ENCODE measurements at regions not wholly inside any gene's neighbourhood (a gene's known extent, or its start where the extent isn't known, plus 50 kb on each side); places are given as distances from the start of the nearest gene placed in this dataset.

DNA sequence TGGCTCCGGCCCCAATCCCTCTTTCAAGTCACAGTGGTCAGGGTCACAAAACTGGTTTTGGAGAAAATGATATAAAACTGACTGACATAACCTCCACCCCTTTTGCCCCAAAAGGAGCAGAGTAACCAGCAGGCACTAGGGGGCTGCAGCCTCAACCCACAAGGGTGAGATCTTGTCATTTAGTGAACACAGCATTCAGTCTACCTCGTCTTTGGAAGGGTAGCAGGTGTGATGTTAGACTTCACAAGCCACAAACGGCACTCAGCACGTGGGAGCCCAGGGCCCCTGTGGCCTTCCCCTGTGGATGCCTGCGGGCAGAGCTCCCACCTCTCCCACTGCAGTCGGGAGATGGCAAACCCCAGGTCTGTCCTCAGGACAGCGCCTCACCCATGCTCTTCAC is 372.1 kb upstream of the MYT1L start:
- ATAC-seq (no peak), DNase-seq (ENCODE audit: low read depth, low spot score) (no peak), FAIRE-seq (no peak)
- H3K36me3 ChIP-seq (ENCODE audit: control insufficient read depth in 2 of 2, insufficient read depth in 2 of 2, low read length in 1 of 2), result no peaks in the 10 kb centered on the region
- intact Hi-C loops (cut with micrococcal nuclease; ENCODE audit: unreplicated experiment) (no loop called here), in situ Hi-C loops (cut with MboI) (no loop called here)
- H3K4me2 ChIP-seq (ENCODE audit: control insufficient read depth, insufficient read depth), result no peak overlapping the region
- ChIA-PET RAD21 (ENCODE audit: unreplicated experiment) (no interaction called here), CTCF (no interaction called here), POLR2A (no interaction called here), SMC1A (ENCODE audit: uncharacterized antibody, unreplicated experiment) (no interaction called here)
- no peaks in the 10 kb centered on the region for H3K4me1 ChIP-seq (ENCODE audit: control insufficient read depth, insufficient read depth, low read length)
- no TSS peak for BruUV-seq (replicated peaks)
- H3K4me3 ChIP-seq, result no peak overlapping the region
- no peak overlapping the region for H3K27ac ChIP-seq (ENCODE audit: control insufficient read depth, insufficient read depth)
- WGBS (ENCODE audit: insufficient coverage, insufficient replicate concordance, low lambda C conversion rate, missing lambda C conversion rate), result 23% methylated on average over 7 of the region's 7 CpGs
- no peaks in the 10 kb centered on the region for H3K79me2 ChIP-seq (ENCODE audit: control insufficient read depth, insufficient read depth, low read length)
- H3K9ac ChIP-seq (ENCODE audit: control insufficient read depth, insufficient read depth, low read length), result no peak overlapping the region
- H2AFZ ChIP-seq (ENCODE audit: control insufficient read depth, low read depth, low read length), result no peak overlapping the region
- no peaks in the 10 kb centered on the region for H4K20me1 ChIP-seq (ENCODE audit: control insufficient read depth, insufficient read depth)
- no peaks in the 10 kb centered on the region for H3K9me3 ChIP-seq (replicated peaks; ENCODE audit: control insufficient read depth, insufficient read depth, low read length)
- peaks cover 0 to 1% of the 10 kb centered on the region in 2 experiments; a peak in 1 of 4 replicates for H3K27me3 ChIP-seq (replicated peaks in 1 of 2; ENCODE audit: control insufficient read depth in 2 of 2, insufficient read depth in 2 of 2, low read length in 1 of 2)
- TF ChIP-seq NFIC (IDR thresholded peaks at IDR 0.05; ENCODE audit: low read depth, low read length) (no peak), KDM1A (IDR thresholded peaks at IDR 0.05; ENCODE audit: borderline replicate concordance) (no peak), EGR1 (IDR thresholded peaks at IDR 0.05; ENCODE audit: borderline replicate concordance in 1 of 2, low read depth in 2 of 2, low read length in 2 of 2) (no peak), TCF12 (IDR thresholded peaks at IDR 0.05; ENCODE audit: low read depth, low read length) (no peak), SMAD5 (IDR thresholded peaks at IDR 0.05; ENCODE audit: low read depth) (no peak), EZH2 (IDR thresholded peaks at IDR 0.05; ENCODE audit: borderline replicate concordance, control insufficient read depth, low read depth, low read length) (no peak), RUNX3 (IDR thresholded peaks at IDR 0.05; ENCODE audit: low read length) (no peak), CREM (IDR thresholded peaks at IDR 0.05; ENCODE audit: low read depth) (no peak), SRF (IDR thresholded peaks at IDR 0.05; ENCODE audit: low read depth in 2 of 2, low read length in 2 of 2) (no peak)
- TF ChIP-seq, protein P1, sequence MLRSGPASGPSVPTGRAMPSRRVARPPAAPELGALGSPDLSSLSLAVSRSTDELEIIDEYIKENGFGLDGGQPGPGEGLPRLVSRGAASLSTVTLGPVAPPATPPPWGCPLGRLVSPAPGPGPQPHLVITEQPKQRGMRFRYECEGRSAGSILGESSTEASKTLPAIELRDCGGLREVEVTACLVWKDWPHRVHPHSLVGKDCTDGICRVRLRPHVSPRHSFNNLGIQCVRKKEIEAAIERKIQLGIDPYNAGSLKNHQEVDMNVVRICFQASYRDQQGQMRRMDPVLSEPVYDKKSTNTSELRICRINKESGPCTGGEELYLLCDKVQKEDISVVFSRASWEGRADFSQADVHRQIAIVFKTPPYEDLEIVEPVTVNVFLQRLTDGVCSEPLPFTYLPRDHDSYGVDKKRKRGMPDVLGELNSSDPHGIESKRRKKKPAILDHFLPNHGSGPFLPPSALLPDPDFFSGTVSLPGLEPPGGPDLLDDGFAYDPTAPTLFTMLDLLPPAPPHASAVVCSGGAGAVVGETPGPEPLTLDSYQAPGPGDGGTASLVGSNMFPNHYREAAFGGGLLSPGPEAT (IDR thresholded peaks at IDR 0.05; ENCODE audit: low read depth), result no peak
- TF ChIP-seq, protein P2, sequence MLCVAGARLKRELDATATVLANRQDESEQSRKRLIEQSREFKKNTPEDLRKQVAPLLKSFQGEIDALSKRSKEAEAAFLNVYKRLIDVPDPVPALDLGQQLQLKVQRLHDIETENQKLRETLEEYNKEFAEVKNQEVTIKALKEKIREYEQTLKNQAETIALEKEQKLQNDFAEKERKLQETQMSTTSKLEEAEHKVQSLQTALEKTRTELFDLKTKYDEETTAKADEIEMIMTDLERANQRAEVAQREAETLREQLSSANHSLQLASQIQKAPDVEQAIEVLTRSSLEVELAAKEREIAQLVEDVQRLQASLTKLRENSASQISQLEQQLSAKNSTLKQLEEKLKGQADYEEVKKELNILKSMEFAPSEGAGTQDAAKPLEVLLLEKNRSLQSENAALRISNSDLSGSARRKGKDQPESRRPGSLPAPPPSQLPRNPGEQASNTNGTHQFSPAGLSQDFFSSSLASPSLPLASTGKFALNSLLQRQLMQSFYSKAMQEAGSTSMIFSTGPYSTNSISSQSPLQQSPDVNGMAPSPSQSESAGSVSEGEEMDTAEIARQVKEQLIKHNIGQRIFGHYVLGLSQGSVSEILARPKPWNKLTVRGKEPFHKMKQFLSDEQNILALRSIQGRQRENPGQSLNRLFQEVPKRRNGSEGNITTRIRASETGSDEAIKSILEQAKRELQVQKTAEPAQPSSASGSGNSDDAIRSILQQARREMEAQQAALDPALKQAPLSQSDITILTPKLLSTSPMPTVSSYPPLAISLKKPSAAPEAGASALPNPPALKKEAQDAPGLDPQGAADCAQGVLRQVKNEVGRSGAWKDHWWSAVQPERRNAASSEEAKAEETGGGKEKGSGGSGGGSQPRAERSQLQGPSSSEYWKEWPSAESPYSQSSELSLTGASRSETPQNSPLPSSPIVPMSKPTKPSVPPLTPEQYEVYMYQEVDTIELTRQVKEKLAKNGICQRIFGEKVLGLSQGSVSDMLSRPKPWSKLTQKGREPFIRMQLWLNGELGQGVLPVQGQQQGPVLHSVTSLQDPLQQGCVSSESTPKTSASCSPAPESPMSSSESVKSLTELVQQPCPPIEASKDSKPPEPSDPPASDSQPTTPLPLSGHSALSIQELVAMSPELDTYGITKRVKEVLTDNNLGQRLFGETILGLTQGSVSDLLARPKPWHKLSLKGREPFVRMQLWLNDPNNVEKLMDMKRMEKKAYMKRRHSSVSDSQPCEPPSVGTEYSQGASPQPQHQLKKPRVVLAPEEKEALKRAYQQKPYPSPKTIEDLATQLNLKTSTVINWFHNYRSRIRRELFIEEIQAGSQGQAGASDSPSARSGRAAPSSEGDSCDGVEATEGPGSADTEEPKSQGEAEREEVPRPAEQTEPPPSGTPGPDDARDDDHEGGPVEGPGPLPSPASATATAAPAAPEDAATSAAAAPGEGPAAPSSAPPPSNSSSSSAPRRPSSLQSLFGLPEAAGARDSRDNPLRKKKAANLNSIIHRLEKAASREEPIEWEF (IDR thresholded peaks at IDR 0.05; ENCODE audit: insufficient replicate concordance, low read depth, low read length), result no peak
- TF ChIP-seq, protein P3, sequence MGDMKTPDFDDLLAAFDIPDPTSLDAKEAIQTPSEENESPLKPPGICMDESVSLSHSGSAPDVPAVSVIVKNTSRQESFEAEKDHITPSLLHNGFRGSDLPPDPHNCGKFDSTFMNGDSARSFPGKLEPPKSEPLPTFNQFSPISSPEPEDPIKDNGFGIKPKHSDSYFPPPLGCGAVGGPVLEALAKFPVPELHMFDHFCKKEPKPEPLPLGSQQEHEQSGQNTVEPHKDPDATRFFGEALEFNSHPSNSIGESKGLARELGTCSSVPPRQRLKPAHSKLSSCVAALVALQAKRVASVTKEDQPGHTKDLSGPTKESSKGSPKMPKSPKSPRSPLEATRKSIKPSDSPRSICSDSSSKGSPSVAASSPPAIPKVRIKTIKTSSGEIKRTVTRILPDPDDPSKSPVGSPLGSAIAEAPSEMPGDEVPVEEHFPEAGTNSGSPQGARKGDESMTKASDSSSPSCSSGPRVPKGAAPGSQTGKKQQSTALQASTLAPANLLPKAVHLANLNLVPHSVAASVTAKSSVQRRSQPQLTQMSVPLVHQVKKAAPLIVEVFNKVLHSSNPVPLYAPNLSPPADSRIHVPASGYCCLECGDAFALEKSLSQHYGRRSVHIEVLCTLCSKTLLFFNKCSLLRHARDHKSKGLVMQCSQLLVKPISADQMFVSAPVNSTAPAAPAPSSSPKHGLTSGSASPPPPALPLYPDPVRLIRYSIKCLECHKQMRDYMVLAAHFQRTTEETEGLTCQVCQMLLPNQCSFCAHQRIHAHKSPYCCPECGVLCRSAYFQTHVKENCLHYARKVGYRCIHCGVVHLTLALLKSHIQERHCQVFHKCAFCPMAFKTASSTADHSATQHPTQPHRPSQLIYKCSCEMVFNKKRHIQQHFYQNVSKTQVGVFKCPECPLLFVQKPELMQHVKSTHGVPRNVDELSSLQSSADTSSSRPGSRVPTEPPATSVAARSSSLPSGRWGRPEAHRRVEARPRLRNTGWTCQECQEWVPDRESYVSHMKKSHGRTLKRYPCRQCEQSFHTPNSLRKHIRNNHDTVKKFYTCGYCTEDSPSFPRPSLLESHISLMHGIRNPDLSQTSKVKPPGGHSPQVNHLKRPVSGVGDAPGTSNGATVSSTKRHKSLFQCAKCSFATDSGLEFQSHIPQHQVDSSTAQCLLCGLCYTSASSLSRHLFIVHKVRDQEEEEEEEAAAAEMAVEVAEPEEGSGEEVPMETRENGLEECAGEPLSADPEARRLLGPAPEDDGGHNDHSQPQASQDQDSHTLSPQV (IDR thresholded peaks at IDR 0.05), result no peak

Data from GM12878 (cell line).